ENCODE measurements at regions not wholly inside any gene's neighbourhood (a gene's known extent, or its start where the extent isn't known, plus 50 kb on each side); places are given as distances from the start of the nearest gene placed in this dataset.

DNA sequence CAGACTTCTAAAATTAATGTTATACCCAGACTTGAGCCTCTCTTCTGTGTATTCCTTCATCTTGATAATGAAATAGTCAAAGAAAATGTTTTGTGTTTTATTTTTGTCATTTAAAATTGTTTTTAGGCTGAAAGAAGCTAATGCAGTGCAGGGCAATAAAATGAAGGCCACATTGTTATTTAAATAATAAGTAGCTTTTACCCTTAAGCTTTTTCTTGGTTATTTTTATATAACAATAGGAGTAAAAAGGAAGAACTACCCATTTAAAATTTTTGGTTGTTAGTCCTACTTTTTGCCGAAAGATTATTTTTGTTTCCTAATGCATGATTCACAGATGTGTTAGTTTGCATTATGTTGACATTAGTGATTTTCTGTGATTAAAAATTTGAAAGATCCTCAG, 181.0 kb upstream of the MEOX2 start:
- H3K36me3 ChIP-seq (ENCODE audit: control insufficient read depth in 2 of 3, insufficient read depth in 3 of 3, low read length in 3 of 3), result no peaks in the 10 kb centered on the region
- ATAC-seq, result no peak
- Mint-ChIP-seq H3K4me3 (no peak overlapping the region), H3K27ac (no peak overlapping the region), H3K27me3 (no peaks in the 10 kb centered on the region), H3K9me3 (peaks cover 0 to 13% (median 3%) of the 10 kb centered on the region in 11 donors), H3K4me1 (no peaks in the 10 kb centered on the region), H3K36me3 (no peaks in the 10 kb centered on the region)
- DNase-seq, result no peak
- CTCF ChIA-PET, result no interaction called here
- H3K9me3 ChIP-seq (ENCODE audit: control insufficient read depth in 2 of 3, low read length in 3 of 3), result no peaks in the 10 kb centered on the region
- POLR2A ChIA-PET, result no interaction called here
- H3K27ac ChIP-seq (ENCODE audit: low read depth, low read length), result no peak overlapping the region
- no peaks in the 10 kb centered on the region for H3K27me3 ChIP-seq (ENCODE audit: control insufficient read depth in 2 of 2, insufficient read depth in 2 of 2, low read length in 2 of 2)
- H3K4me3 ChIP-seq (ENCODE audit: low read length), result no peak overlapping the region
- intact Hi-C loops (cut with micrococcal nuclease), result no loop called here
- no peaks in the 10 kb centered on the region for H3K4me1 ChIP-seq (ENCODE audit: control insufficient read depth in 2 of 2, insufficient read depth in 2 of 2, low read length in 2 of 2)

DNA sequence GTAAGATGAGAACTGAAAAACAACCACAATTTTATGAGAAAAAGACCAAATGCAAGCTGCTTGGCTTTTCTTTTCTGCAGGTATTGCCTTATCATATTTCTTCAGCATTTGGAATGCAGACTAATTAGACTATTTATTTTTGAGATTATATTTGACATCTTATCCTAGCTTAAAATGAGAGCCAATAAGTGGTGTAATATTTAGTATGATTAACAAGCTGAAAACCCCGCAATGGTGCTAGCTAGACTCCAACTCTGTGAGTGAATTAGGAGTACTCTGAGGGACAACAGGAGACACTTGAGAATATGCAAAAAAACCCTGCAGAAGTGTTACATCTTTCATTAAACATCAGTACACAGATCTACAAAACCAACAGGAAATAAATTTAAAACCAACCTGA, 180.3 kb upstream of the MEOX2 start:
- Mint-ChIP-seq H3K4me1 (no peaks in the 10 kb centered on the region), H3K27ac (no peak overlapping the region), H3K27me3 (no peaks in the 10 kb centered on the region), H3K9me3 (peaks cover 0 to 13% (median 3%) of the 10 kb centered on the region in 11 donors), H3K4me3 (no peak overlapping the region), H3K36me3 (no peaks in the 10 kb centered on the region)
- POLR2A ChIA-PET, result no interaction called here
- Histone ChIP-seq H3K27ac (ENCODE audit: low read depth, low read length) (no peak overlapping the region), H3K9me3 (ENCODE audit: control insufficient read depth in 2 of 3, low read length in 3 of 3) (no peaks in the 10 kb centered on the region), H3K36me3 (ENCODE audit: control insufficient read depth in 2 of 3, insufficient read depth in 3 of 3, low read length in 3 of 3) (no peaks in the 10 kb centered on the region), H3K27me3 (ENCODE audit: control insufficient read depth in 2 of 2, insufficient read depth in 2 of 2, low read length in 2 of 2) (no peaks in the 10 kb centered on the region), H3K4me3 (ENCODE audit: low read length) (no peak overlapping the region), H3K4me1 (ENCODE audit: control insufficient read depth in 2 of 2, insufficient read depth in 2 of 2, low read length in 2 of 2) (no peaks in the 10 kb centered on the region)
- no peak for DNase-seq
- no peak for ATAC-seq
- intact Hi-C loops (cut with micrococcal nuclease), result no loop called here
- CTCF ChIA-PET, result no interaction called here

DNA sequence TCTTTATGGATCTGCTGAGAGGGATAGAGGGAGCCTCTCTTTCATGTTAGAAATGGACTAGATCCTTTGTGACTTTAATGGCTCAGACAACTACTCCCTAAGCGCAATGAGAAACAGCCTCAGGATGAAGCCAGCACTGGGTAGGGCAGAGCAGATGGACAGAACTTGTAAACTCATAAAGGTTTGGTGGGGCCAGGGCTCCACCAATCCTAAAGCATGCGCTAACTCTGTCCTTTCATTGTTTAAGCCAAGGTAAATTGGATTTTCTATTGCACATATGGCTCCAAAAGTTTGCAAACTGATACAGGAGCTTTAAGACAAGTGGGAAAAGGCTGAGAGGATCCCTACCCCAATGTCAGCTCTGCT, 178.1 kb upstream of the MEOX2 start:
- CTCF ChIA-PET, result no interaction called here

DNA sequence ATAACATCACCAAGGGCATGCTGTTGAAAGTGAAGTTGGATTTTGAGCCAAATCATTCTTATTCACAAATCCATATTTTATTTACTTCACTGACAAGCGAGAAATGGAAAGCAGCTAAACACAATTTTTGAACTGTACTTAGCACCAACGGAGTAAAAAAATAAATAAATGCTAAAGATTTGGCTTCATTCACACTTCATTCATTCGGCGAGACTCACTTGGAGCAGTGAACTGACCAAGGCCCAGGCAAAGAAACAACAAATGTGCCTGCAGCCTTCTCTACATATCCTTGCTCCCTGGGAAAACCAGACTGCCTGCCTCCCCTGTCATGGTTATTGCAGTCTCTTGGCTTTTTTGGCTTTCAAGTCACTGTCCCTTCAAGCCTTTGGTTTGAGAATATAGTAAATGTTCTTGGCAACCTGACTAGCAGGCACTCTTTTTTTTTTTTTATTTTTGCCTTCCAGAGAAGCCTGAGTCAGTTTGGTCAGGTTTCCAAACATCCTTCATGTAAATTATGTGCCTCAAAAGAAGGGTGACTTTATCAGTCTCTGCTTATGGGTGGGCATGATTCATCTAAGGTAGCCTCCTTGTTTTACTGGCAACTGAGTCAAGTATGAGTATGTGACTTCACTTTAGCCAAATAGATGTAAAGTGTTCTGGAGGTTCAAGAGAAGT, 177.6 kb upstream of the MEOX2 start:
- H3K9me3 Mint-ChIP-seq, result peaks cover 0 to 13% (median 4%) of the 10 kb centered on the region in 11 donors
- no peaks in the 10 kb centered on the region for H3K9me3 ChIP-seq (ENCODE audit: control insufficient read depth in 2 of 3, low read length in 3 of 3)
- no peaks in the 10 kb centered on the region for H3K36me3 ChIP-seq (ENCODE audit: control insufficient read depth in 2 of 3, insufficient read depth in 3 of 3, low read length in 3 of 3)
- intact Hi-C loops (cut with micrococcal nuclease), result no loop called here
- H3K4me3 Mint-ChIP-seq, result no peak overlapping the region
- no peak overlapping the region for H3K27ac ChIP-seq (ENCODE audit: low read depth, low read length)
- POLR2A ChIA-PET, result no interaction called here
- DNase-seq, result no peak
- no peaks in the 10 kb centered on the region for H3K27me3 ChIP-seq (ENCODE audit: control insufficient read depth in 2 of 2, insufficient read depth in 2 of 2, low read length in 2 of 2)
- no peaks in the 10 kb centered on the region for H3K4me1 Mint-ChIP-seq
- no peak for ATAC-seq
- no peaks in the 10 kb centered on the region for H3K27me3 Mint-ChIP-seq
- H3K4me1 ChIP-seq (ENCODE audit: control insufficient read depth in 2 of 2, insufficient read depth in 2 of 2, low read length in 2 of 2), result no peaks in the 10 kb centered on the region
- CTCF ChIA-PET, result no interaction called here
- no peak overlapping the region for H3K27ac Mint-ChIP-seq
- H3K4me3 ChIP-seq (ENCODE audit: low read length), result no peak overlapping the region
- no peaks in the 10 kb centered on the region for H3K36me3 Mint-ChIP-seq

More for the DNA sequence above, 178.1 kb upstream of the MEOX2 start:
- no peaks in the 10 kb centered on the region for H3K27me3 ChIP-seq (ENCODE audit: control insufficient read depth in 2 of 2, insufficient read depth in 2 of 2, low read length in 2 of 2)
- H3K9me3 ChIP-seq (ENCODE audit: control insufficient read depth in 2 of 3, low read length in 3 of 3), result no peaks in the 10 kb centered on the region
- Mint-ChIP-seq H3K9me3 (peaks cover 0 to 12% (median 3%) of the 10 kb centered on the region in 11 donors), H3K27me3 (no peaks in the 10 kb centered on the region), H3K4me3 (no peak overlapping the region), H3K4me1 (no peaks in the 10 kb centered on the region), H3K27ac (no peak overlapping the region), H3K36me3 (no peaks in the 10 kb centered on the region)
- intact Hi-C loops (cut with micrococcal nuclease), result no loop called here
- no peak overlapping the region for H3K27ac ChIP-seq (ENCODE audit: low read depth, low read length)
- no peaks in the 10 kb centered on the region for H3K4me1 ChIP-seq (ENCODE audit: control insufficient read depth in 2 of 2, insufficient read depth in 2 of 2, low read length in 2 of 2)
- no peaks in the 10 kb centered on the region for H3K36me3 ChIP-seq (ENCODE audit: control insufficient read depth in 2 of 3, insufficient read depth in 3 of 3, low read length in 3 of 3)
- POLR2A ChIA-PET, result no interaction called here
- H3K4me3 ChIP-seq (ENCODE audit: low read length), result no peak overlapping the region
- DNase-seq (no peak), ATAC-seq (no peak)

DNA sequence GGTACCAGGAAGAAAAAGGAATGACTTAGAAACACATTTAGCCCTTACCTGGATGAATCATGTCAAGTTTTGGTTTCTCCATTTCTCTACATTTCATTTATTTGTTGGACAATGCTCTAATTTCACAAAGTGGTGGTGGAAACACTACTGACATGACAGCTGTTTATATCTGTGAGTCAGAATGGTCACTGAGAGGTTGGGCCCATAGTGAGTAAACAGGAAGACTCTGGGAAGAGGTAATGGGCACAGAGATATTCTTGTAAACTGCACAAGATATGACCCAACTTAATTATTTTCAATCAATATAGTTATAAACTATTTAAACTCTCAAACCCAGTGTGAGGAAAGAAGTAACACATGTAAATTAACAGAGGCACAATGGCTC, 176.3 kb upstream of the MEOX2 start:
- H3K4me3 Mint-ChIP-seq, result no peak overlapping the region
- H3K4me1 Mint-ChIP-seq, result no peaks in the 10 kb centered on the region
- Histone ChIP-seq H3K4me3 (ENCODE audit: low read length) (no peak overlapping the region), H3K4me1 (ENCODE audit: control insufficient read depth in 2 of 2, insufficient read depth in 2 of 2, low read length in 2 of 2) (no peaks in the 10 kb centered on the region), H3K27me3 (ENCODE audit: control insufficient read depth in 2 of 2, insufficient read depth in 2 of 2, low read length in 2 of 2) (no peaks in the 10 kb centered on the region), H3K27ac (ENCODE audit: low read depth, low read length) (no peak overlapping the region), H3K36me3 (ENCODE audit: control insufficient read depth in 2 of 3, insufficient read depth in 3 of 3, low read length in 3 of 3) (no peaks in the 10 kb centered on the region), H3K9me3 (ENCODE audit: control insufficient read depth in 2 of 3, low read length in 3 of 3) (no peaks in the 10 kb centered on the region)
- intact Hi-C loops (cut with micrococcal nuclease), result no loop called here
- H3K9me3 Mint-ChIP-seq, result peaks cover 0 to 13% (median 5%) of the 10 kb centered on the region in 11 donors
- ChIA-PET CTCF (no interaction called here), POLR2A (no interaction called here)
- no peak overlapping the region for H3K27ac Mint-ChIP-seq
- no peaks in the 10 kb centered on the region for H3K27me3 Mint-ChIP-seq
- DNase-seq (no peak), ATAC-seq (no peak)
- H3K36me3 Mint-ChIP-seq, result no peaks in the 10 kb centered on the region

DNA sequence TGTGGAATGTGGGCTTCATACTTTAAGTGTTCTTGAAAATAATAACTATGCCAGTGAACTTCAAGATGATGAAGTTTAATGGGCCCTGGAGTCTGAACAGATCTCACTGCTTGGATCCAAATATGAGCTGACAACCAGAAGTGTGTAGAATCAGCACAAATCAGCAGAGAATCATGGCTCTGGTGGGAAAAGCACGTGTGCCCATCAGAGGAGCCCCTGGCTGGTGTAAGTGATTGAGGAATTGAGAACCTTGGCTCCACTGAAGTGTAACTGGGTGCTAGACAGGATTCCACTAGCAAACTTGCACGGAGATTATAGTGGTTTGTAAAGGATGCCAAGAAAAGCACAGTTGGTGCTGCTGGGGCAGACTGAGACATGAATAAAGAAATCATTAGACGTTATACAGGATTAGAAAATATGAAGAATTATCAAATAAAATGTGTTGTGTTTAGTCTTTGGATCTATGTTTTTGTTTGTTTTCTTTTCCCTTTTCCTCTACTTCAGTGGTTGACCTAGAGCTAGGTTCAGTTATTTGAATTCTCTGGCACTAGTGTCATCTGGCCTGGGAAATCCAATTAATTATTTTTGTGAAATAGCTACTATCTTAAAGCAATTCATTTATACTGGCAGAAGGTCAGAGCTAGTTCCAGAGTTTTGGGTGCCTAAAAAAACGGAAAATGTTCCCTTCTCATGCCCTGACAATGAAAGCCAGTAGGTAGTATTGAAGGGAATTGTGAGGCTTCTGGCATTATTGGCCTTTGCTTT, 175.7 kb upstream of the MEOX2 start:
- no peaks in the 10 kb centered on the region for H3K27me3 ChIP-seq (ENCODE audit: control insufficient read depth in 2 of 2, insufficient read depth in 2 of 2, low read length in 2 of 2)
- no peaks in the 10 kb centered on the region for H3K36me3 ChIP-seq (ENCODE audit: control insufficient read depth in 2 of 3, insufficient read depth in 3 of 3, low read length in 3 of 3)
- no peaks in the 10 kb centered on the region for H3K4me1 Mint-ChIP-seq
- peaks cover 0 to 16% (median 5%) of the 10 kb centered on the region in 11 donors for H3K9me3 Mint-ChIP-seq
- no peaks in the 10 kb centered on the region for H3K9me3 ChIP-seq (ENCODE audit: control insufficient read depth in 2 of 3, low read length in 3 of 3)
- H3K27me3 Mint-ChIP-seq, result no peaks in the 10 kb centered on the region
- intact Hi-C loops (cut with micrococcal nuclease), result no loop called here
- H3K4me3 ChIP-seq (ENCODE audit: low read length), result no peak overlapping the region
- no peak for ATAC-seq
- no peak overlapping the region for H3K27ac Mint-ChIP-seq
- no peak overlapping the region for H3K27ac ChIP-seq (ENCODE audit: low read depth, low read length)
- H3K4me1 ChIP-seq (ENCODE audit: control insufficient read depth in 2 of 2, insufficient read depth in 2 of 2, low read length in 2 of 2), result no peaks in the 10 kb centered on the region
- ChIA-PET POLR2A (no interaction called here), CTCF (no interaction called here)
- H3K4me3 Mint-ChIP-seq, result no peak overlapping the region
- no peaks in the 10 kb centered on the region for H3K36me3 Mint-ChIP-seq
- DNase-seq, result no peak

DNA sequence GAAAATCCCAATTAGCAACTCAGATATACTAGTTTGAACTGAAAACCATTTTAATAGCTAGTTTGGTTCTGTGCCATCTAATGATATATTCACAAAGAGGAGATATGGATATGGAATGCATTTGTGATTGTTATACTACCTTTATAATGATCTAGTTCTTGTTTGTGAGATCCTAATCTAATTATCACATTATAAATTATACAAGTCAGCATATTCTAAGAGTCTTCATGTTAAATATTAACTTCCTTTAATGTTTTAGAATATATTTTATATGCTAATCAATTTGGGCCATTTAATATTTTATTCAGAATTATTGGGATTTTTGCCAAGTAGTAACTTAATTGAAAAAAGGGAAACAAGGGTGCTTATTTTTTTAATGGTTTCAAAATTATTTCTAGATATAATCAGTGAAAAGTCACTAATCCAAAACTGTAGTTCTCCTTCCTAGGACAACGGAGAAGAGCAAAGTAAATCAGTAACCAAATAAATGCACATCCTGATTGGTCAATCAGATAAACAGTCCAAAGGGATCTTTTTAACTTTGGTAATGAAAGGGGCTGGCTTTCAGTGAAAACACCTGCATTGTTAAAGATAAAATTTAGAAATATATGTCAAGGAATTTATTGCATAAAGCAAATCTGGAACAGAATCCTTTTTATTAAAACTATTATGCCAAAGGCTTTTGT, 173.9 kb upstream of the MEOX2 start:
- Histone ChIP-seq H3K9me3 (ENCODE audit: control insufficient read depth in 2 of 3, low read length in 3 of 3) (no peaks in the 10 kb centered on the region), H3K4me1 (ENCODE audit: control insufficient read depth in 2 of 2, insufficient read depth in 2 of 2, low read length in 2 of 2) (no peaks in the 10 kb centered on the region), H3K27me3 (ENCODE audit: control insufficient read depth in 2 of 2, insufficient read depth in 2 of 2, low read length in 2 of 2) (no peaks in the 10 kb centered on the region), H3K27ac (ENCODE audit: low read depth, low read length) (no peak overlapping the region), H3K4me3 (ENCODE audit: low read length) (no peak overlapping the region), H3K36me3 (ENCODE audit: control insufficient read depth in 2 of 3, insufficient read depth in 3 of 3, low read length in 3 of 3) (no peaks in the 10 kb centered on the region)
- ATAC-seq, result no peak
- Mint-ChIP-seq H3K4me1 (no peaks in the 10 kb centered on the region), H3K27ac (no peak overlapping the region), H3K4me3 (no peak overlapping the region), H3K36me3 (no peaks in the 10 kb centered on the region), H3K27me3 (no peaks in the 10 kb centered on the region), H3K9me3 (peaks cover 0 to 13% (median 5%) of the 10 kb centered on the region in 11 donors)
- ChIA-PET CTCF (no interaction called here), POLR2A (no interaction called here)
- no peak for DNase-seq
- intact Hi-C loops (cut with micrococcal nuclease), result no loop called here
